ENCODE measurements at regions not wholly inside any gene's neighbourhood (a gene's known extent, or its start where the extent isn't known, plus 50 kb on each side); places are given as distances from the start of the nearest gene placed in this dataset.

- no peaks in the 10 kb centered on the region for H3K36me3 Mint-ChIP-seq (ENCODE audit: low read depth)
- no peaks in the 10 kb centered on the region for H3K27me3 Mint-ChIP-seq
- CTCF ChIA-PET: no interaction called here
- ATAC-seq: no peak
- H3K4me1 Mint-ChIP-seq: no peaks in the 10 kb centered on the region
- POLR2A ChIA-PET: no interaction called here
- no peaks in the 10 kb centered on the region for H3K9me3 Mint-ChIP-seq (ENCODE audit: low read depth)
- DNase-seq: no peak
- no peak overlapping the region for H3K4me3 Mint-ChIP-seq
- no peak overlapping the region for H3K27ac Mint-ChIP-seq
- intact Hi-C loops (cut with DNase I, micrococcal nuclease): no loop called here
Observed at GRCh38 chr7:156105337-156106106, 293.3 kb upstream of the SHH start.

GRCh38 chr7:156104501-156105336 is 292.5 kb upstream of the SHH start:
- no peaks in the 10 kb centered on the region for H3K36me3 Mint-ChIP-seq (ENCODE audit: low read depth)
- no peaks in the 10 kb centered on the region for H3K4me1 Mint-ChIP-seq
- intact Hi-C loops (cut with DNase I, micrococcal nuclease): no loop called here
- ChIA-PET CTCF (no interaction called here), POLR2A (no interaction called here)
- H3K27me3 Mint-ChIP-seq: no peaks in the 10 kb centered on the region
- ATAC-seq (no peak), DNase-seq (no peak)
- H3K27ac Mint-ChIP-seq: no peak overlapping the region
- no peaks in the 10 kb centered on the region for H3K9me3 Mint-ChIP-seq (ENCODE audit: low read depth)
- no peak overlapping the region for H3K4me3 Mint-ChIP-seq

GRCh38 chr7:156102267-156102666 is 290.0 kb upstream of the SHH start:
- DNase-seq (no peak), ATAC-seq (no peak)
- Mint-ChIP-seq H3K4me3 (no peak overlapping the region), H3K27me3 (no peaks in the 10 kb centered on the region), H3K4me1 (peaks cover 1% of the 10 kb centered on the region), H3K9me3 (ENCODE audit: low read depth) (no peaks in the 10 kb centered on the region), H3K27ac (no peak overlapping the region), H3K36me3 (ENCODE audit: low read depth) (no peaks in the 10 kb centered on the region)
- CTCF ChIA-PET: no interaction called here
- POLR2A ChIA-PET: no interaction called here
- intact Hi-C loops (cut with DNase I, micrococcal nuclease): no loop called here

GRCh38 chr7:156101355-156101754 is 289.1 kb upstream of the SHH start:
- ATAC-seq: no peak
- CTCF ChIA-PET: no interaction called here
- no peak for DNase-seq
- H3K4me1 Mint-ChIP-seq: peaks cover 10% of the 10 kb centered on the region
- no peak overlapping the region for H3K4me3 Mint-ChIP-seq
- H3K27ac Mint-ChIP-seq: no peak overlapping the region
- H3K36me3 Mint-ChIP-seq (ENCODE audit: low read depth): no peaks in the 10 kb centered on the region
- no peaks in the 10 kb centered on the region for H3K27me3 Mint-ChIP-seq
- intact Hi-C loops (cut with DNase I, micrococcal nuclease): no loop called here
- POLR2A ChIA-PET: no interaction called here
- no peaks in the 10 kb centered on the region for H3K9me3 Mint-ChIP-seq (ENCODE audit: low read depth)

- H3K4me1 Mint-ChIP-seq: peaks cover 20% of the 10 kb centered on the region
- ChIA-PET POLR2A (no interaction called here), CTCF (no interaction called here)
- DNase-seq (no peak), ATAC-seq (no peak)
- no peaks in the 10 kb centered on the region for H3K36me3 Mint-ChIP-seq (ENCODE audit: low read depth)
- no peaks in the 10 kb centered on the region for H3K27me3 Mint-ChIP-seq
- H3K27ac Mint-ChIP-seq: no peak overlapping the region
- H3K4me3 Mint-ChIP-seq: no peak overlapping the region
- intact Hi-C loops (cut with DNase I, micrococcal nuclease): no loop called here
- H3K9me3 Mint-ChIP-seq (ENCODE audit: low read depth): no peaks in the 10 kb centered on the region
Observed at GRCh38 chr7:156100086-156100485, 287.8 kb upstream of the SHH start.

GRCh38 chr7:156099085-156099484 is 286.8 kb upstream of the SHH start:
- intact Hi-C loops (cut with DNase I, micrococcal nuclease): no loop called here
- H3K36me3 Mint-ChIP-seq (ENCODE audit: low read depth): no peaks in the 10 kb centered on the region
- no peak overlapping the region for H3K27ac Mint-ChIP-seq
- peaks cover 20% of the 10 kb centered on the region for H3K4me1 Mint-ChIP-seq
- ATAC-seq (no peak), DNase-seq (no peak)
- no peak overlapping the region for H3K4me3 Mint-ChIP-seq
- ChIA-PET POLR2A (no interaction called here), CTCF (no interaction called here)
- H3K27me3 Mint-ChIP-seq: no peaks in the 10 kb centered on the region
- H3K9me3 Mint-ChIP-seq (ENCODE audit: low read depth): peaks cover under 1% of the 10 kb centered on the region

GRCh38 chr7:156096771-156097538 is 284.7 kb upstream of the SHH start:
- intact Hi-C loops (cut with DNase I, micrococcal nuclease): no loop called here
- ATAC-seq (peak; percentile 57), DNase-seq (peak; percentile 38)
- Mint-ChIP-seq H3K36me3 (ENCODE audit: low read depth) (no peaks in the 10 kb centered on the region), H3K9me3 (ENCODE audit: low read depth) (peaks cover 3% of the 10 kb centered on the region), H3K27me3 (no peaks in the 10 kb centered on the region), H3K27ac (no peak overlapping the region), H3K4me3 (no peak overlapping the region), H3K4me1 (peaks cover 20% of the 10 kb centered on the region)
- ChIA-PET POLR2A (no interaction called here), CTCF (interaction anchor here (0.5 kb wide), 1 partner anchor 10 kb away, joined by 4 read pairs; no protein-coding TSS in a partner anchor)

- ChIA-PET POLR2A (no interaction called here), CTCF (no interaction called here)
- intact Hi-C loops (cut with DNase I, micrococcal nuclease): no loop called here
- Mint-ChIP-seq H3K27me3 (no peaks in the 10 kb centered on the region), H3K27ac (no peak overlapping the region), H3K36me3 (ENCODE audit: low read depth) (no peaks in the 10 kb centered on the region), H3K4me3 (no peak overlapping the region), H3K4me1 (peaks cover 24% of the 10 kb centered on the region), H3K9me3 (ENCODE audit: low read depth) (peaks cover 3% of the 10 kb centered on the region)
- DNase-seq: peak; percentile 56
- ATAC-seq: peak; percentile 70
Observed at GRCh38 chr7:156095908-156096539, 283.8 kb upstream of the SHH start.

- Mint-ChIP-seq H3K9me3 (ENCODE audit: low read depth) (peaks cover 3% of the 10 kb centered on the region), H3K27ac (no peak overlapping the region), H3K4me3 (no peak overlapping the region), H3K36me3 (ENCODE audit: low read depth) (no peaks in the 10 kb centered on the region), H3K27me3 (no peaks in the 10 kb centered on the region), H3K4me1 (peaks cover 24% of the 10 kb centered on the region)
- ATAC-seq (no peak), DNase-seq (no peak)
- intact Hi-C loops (cut with DNase I, micrococcal nuclease): no loop called here
- CTCF ChIA-PET: interaction anchor here (0.6 kb wide), 1 partner anchor 63 kb away, joined by 5 read pairs; no protein-coding TSS in a partner anchor
- POLR2A ChIA-PET: no interaction called here
Observed at GRCh38 chr7:156094350-156095146, 282.3 kb upstream of the SHH start.

GRCh38 chr7:156092307-156092706 is 280.0 kb upstream of the SHH start:
- ATAC-seq (no peak), DNase-seq (no peak)
- Mint-ChIP-seq H3K9me3 (ENCODE audit: low read depth) (peaks cover 3% of the 10 kb centered on the region), H3K27ac (no peak overlapping the region), H3K27me3 (no peaks in the 10 kb centered on the region), H3K4me1 (peaks cover 24% of the 10 kb centered on the region), H3K4me3 (no peak overlapping the region), H3K36me3 (ENCODE audit: low read depth) (no peaks in the 10 kb centered on the region)
- ChIA-PET POLR2A (no interaction called here), CTCF (no interaction called here)
- intact Hi-C loops (cut with DNase I, micrococcal nuclease): no loop called here

- ChIA-PET POLR2A (no interaction called here), CTCF (no interaction called here)
- Mint-ChIP-seq H3K4me1 (peaks cover 17% of the 10 kb centered on the region), H3K36me3 (ENCODE audit: low read depth) (no peaks in the 10 kb centered on the region), H3K9me3 (ENCODE audit: low read depth) (peaks cover 3% of the 10 kb centered on the region), H3K4me3 (no peak overlapping the region), H3K27ac (no peak overlapping the region), H3K27me3 (no peaks in the 10 kb centered on the region)
- intact Hi-C loops (cut with DNase I, micrococcal nuclease): no loop called here
- DNase-seq (no peak), ATAC-seq (no peak)
Observed at GRCh38 chr7:156091519-156092080, 279.3 kb upstream of the SHH start.

Measured in activated CD4-positive, alpha-beta T cell treated with anti-CD3 and anti-CD28 coated beads for 36 hours (primary cell).